CD4-positive, alpha-beta T cell treated with Interleukin-1 beta for 1 hour (primary cell): ENCODE measurements at regions not wholly inside any gene's neighbourhood (a gene's known extent, or its start where the extent isn't known, plus 50 kb on each side); places are given as distances from the start of the nearest gene placed in this dataset.
"Not testable (repeated sequence)": the region's sequence is repeated elsewhere in the genome, so short reads cannot be mapped to it uniquely, and the experiment has no call there.

Experiments
- DNase-seq, 2 donors: peaks; one replicate each; pipeline ENCODE4 v3.0.0-alpha.2; 2020 to 2022

- no peak for DNase-seq
Measured at GRCh38 chrX:35622601-35623000, 175.5 kb upstream of the MAGEB16 start.

- no peak for DNase-seq
Measured at GRCh38 chrX:35625714-35626113, 172.4 kb upstream of the MAGEB16 start.

DNA sequence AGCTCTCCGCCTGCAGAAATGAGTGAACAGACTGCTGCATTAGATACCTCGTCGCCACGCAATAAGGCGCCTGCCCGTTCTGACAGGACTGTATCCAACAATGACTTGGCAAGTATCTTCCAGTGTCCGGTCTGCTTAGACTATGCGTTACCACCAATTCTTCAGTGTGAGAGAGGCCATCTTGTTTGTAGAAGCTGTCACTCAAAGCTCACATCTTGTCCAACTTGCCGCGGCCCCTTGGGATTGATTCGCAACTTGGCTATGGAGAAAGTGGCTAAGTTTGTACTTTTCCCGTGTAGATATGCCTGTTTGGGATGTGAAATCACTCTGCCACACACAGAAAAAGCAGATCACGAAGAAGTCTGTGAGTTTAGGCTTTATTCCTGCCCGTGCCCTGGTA, 172.0 kb upstream of the MAGEB16 start:
- no peak for DNase-seq

- DNase-seq = not testable (repeated sequence)
Measured at GRCh38 chrX:35635971-35636370, 162.2 kb upstream of the MAGEB16 start.

GRCh38 chrX:35664833-35665232, 133.3 kb upstream of the MAGEB16 start:
- no peak for DNase-seq

- DNase-seq = no peak
Measured at GRCh38 chrX:35665311-35665710, 132.8 kb upstream of the MAGEB16 start.

DNA sequence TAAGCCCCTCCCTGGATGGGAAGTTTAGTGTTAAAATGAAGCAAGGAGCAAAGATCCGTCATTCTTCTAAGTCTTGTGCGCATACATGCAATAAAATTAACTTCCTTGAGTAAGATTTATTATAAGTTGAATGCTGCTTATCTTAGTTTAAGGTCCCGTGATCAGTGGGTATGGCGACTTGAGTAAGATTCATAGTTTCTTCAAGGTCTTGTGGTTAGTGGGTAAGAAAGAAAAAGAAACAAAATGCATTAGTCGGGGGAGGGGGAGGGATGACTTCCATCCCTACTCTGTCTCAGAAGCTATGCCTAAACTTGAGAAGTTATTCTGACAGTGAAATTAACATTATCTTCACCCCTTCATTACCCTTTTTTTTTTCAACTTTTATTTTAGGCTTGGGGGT, 127.3 kb upstream of the MAGEB16 start:
- DNase-seq = no peak

DNA sequence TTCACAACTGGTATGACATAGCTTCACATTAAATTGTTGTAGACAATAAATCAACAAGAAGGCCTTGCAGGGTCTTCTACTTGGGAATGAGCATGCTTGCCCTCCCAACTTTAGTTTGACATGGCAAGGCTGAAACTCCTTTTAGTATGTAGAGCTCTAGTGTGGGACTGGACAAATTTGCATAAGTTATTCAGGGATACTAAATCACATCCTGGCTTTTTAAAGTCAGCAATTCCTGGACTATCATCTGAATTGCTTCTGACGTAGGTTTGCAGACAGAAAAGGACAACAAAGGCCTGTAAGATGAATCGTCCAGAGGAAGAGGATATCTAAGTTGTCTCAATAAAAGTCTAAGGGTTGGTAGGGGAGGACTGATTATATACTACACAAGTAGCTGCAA, 123.0 kb upstream of the MAGEB16 start:
- DNase-seq = no peak

GRCh38 chrX:35680940-35681346, 117.2 kb upstream of the MAGEB16 start:
- no peak for DNase-seq

GRCh38 chrX:35682476-35682875, 115.7 kb upstream of the MAGEB16 start:
- no peak for DNase-seq

- no peak for DNase-seq
Measured at GRCh38 chrX:35696760-35697234, 101.3 kb upstream of the MAGEB16 start.

- DNase-seq = peak in 1 of 2 donors; percentile 23
Measured at GRCh38 chrX:35699642-35700041, 98.5 kb upstream of the MAGEB16 start.

DNA sequence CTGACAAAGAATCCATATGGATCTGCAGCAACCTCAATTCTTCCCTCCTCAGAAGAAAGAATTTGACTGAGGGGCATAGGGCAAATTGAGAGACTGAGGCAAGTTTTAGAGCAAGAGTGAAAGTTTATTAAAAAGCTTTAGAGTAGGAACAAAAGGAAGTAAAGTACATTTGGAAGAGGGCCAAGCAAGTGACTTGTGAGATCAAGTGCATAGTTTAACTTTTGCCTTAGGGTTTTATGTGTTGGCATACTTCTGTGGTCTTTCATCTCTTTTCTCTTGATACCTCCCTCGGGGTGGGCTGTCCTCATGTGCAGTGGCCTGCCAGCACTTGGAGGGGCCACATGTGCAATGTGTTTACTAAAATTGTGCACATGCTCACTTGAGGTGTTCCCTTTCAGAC, 98.0 kb upstream of the MAGEB16 start:
- DNase-seq = no peak

DNA sequence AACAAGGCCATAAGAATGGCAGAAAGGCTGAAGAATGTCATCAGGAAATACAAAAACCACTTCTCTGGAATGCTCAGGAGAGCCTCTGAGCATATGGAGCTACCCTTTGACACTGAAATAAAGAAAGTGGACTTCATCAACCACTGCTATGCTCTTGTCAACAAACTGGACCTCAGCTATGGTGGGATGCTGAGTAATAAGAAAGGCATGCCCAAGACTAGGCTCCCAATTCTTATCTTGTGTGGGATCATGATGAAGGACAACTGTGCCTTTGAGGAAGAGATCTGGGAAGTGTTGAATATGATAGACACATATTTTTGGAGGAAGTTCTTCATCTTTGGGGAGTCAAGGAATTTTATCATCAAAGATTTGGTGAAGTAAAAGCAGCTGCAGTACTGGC, 86.9 kb upstream of the MAGEB16 start:
- DNase-seq = no peak

GRCh38 chrX:35722128-35722527, 76.0 kb upstream of the MAGEB16 start:
- DNase-seq = no peak

- DNase-seq = no peak
Measured at GRCh38 chrX:35726176-35726575, 72.0 kb upstream of the MAGEB16 start.

- DNase-seq = no peak
Measured at GRCh38 chrX:35728481-35728880, 69.7 kb upstream of the MAGEB16 start.

DNA sequence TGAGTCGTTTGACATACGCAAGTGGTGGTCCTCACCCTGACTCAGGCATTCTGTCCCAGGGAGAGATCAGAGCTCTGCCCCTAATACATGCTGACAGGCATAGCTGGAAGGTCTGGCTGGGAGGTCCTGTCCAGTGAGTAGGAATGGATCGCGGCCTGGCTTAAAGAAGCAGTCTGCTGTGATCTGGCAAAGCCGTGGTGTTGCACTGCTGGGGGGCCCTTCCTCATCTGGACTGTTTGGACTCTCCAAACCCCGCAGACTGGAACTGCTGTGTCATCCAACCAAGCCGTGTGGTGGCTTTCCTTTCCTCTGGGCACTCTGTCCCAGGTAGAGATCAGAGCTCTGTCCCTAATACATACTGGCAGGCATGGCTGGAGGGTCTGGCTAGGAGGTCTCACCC, 64.3 kb upstream of the MAGEB16 start:
- DNase-seq = no peak

GRCh38 chrX:35741142-35741541, 57.0 kb upstream of the MAGEB16 start:
- DNase-seq = no peak

- DNase-seq = no peak
Measured at GRCh38 chrX:35743331-35743730, 54.8 kb upstream of the MAGEB16 start.
